Keratinocyte (primary cell): ENCODE measurements at regions not wholly inside any gene's neighbourhood (a gene's known extent, or its start where the extent isn't known, plus 50 kb on each side); places are given as distances from the start of the nearest gene placed in this dataset.

Source experiments
- DNase-seq: peaks from one replicate; pipeline ENCODE4 v3.0.0-alpha.2; 2011; ENCODE audit warnings: low read depth, missing footprints, low spot score
- FAIRE-seq: peaks from 2 replicates; lab custom pipeline; 2011; peaks lifted over from hg19 to GRCh38; lab: Jason Lieb, UNC
- H2AFZ ChIP-seq: 2 replicates; pipeline ENCODE4 v1.6.0; 2012; ENCODE audit warnings: low read length, control low read depth, inconsistent platforms; ENCODE audit not compliant: control insufficient read depth
- H3K27ac ChIP-seq: 2 replicates; pipeline ENCODE4 v1.5.1; 2011; ENCODE audit warnings: low read length; ENCODE audit not compliant: control insufficient read depth, insufficient read depth
- H3K27me3 ChIP-seq: 3 replicates; pipeline ENCODE4 v1.6.0; 2011; ENCODE audit warnings: low read length; ENCODE audit not compliant: control insufficient read depth, insufficient read depth; ENCODE audit errors: extremely low read depth
- H3K36me3 ChIP-seq, 2 experiments: 2 replicates in 1 of 2; 3 replicates in 1 of 2; pipeline ENCODE4 v1.5.1; 2011; ENCODE audit warnings: low read length in 2 of 2, mild to moderate bottlenecking in 1 of 2; ENCODE audit not compliant: control insufficient read depth in 2 of 2, insufficient read depth in 2 of 2; ENCODE audit errors: extremely low read depth in 1 of 2
- H3K4me1 ChIP-seq: 3 replicates; pipeline ENCODE4 v1.5.1; 2011; ENCODE audit warnings: low read length; ENCODE audit not compliant: control insufficient read depth, insufficient read depth; ENCODE audit errors: extremely low read depth
- H3K4me2 ChIP-seq: 3 replicates; pipeline ENCODE4 v1.6.0; 2011; ENCODE audit warnings: low read depth, low read length; ENCODE audit not compliant: control insufficient read depth, insufficient read depth; ENCODE audit errors: extremely low read depth
- H3K4me3 ChIP-seq, 3 experiments: fragments of 200-600 bp in 1 of 3; sonication (generic) in 1 of 3; 2 replicates in 2 of 3; 3 replicates in 1 of 3; pipeline ENCODE4 v1.5.1; 2011 to 2016; ENCODE audit warnings: low read length in 3 of 3, mild to moderate bottlenecking in 3 of 3, control low read depth in 2 of 3, inconsistent platforms in 1 of 3, low read depth in 1 of 3, mixed read lengths in 1 of 3, mixed run types in 1 of 3, moderate library complexity in 1 of 3; ENCODE audit not compliant: control insufficient read depth in 2 of 3, insufficient read depth in 2 of 3; ENCODE audit errors: extremely low read depth in 1 of 3
- H3K79me2 ChIP-seq: 2 replicates; pipeline ENCODE4 v1.6.0; 2012; ENCODE audit warnings: low read length; ENCODE audit not compliant: control insufficient read depth, insufficient read depth
- H3K9ac ChIP-seq: 3 replicates; pipeline ENCODE4 v1.6.0; 2011; ENCODE audit warnings: low read length; ENCODE audit not compliant: control insufficient read depth, insufficient read depth; ENCODE audit errors: extremely low read depth
- H3K9me1 ChIP-seq: 3 replicates; pipeline ENCODE4 v1.6.0; 2011; ENCODE audit warnings: low read length; ENCODE audit not compliant: control insufficient read depth, insufficient read depth; ENCODE audit errors: extremely low read depth
- H3K9me3 ChIP-seq: 2 replicates; pipeline ENCODE4 v1.5.1; 2012; ENCODE audit warnings: low read depth, low read length; ENCODE audit not compliant: control insufficient read depth
- H4K20me1 ChIP-seq: 3 replicates; pipeline ENCODE4 v1.6.0; 2011; ENCODE audit warnings: low read length; ENCODE audit not compliant: control insufficient read depth, insufficient read depth; ENCODE audit errors: extremely low read depth
- CTCF ChIP-seq, 3 experiments: IDR thresholded peaks in 1 of 3; conservative IDR thresholded peaks in 1 of 3; optimal IDR thresholded peaks in 1 of 3; 2 replicates in 2 of 3; 3 replicates in 1 of 3; pipeline versions ENCODE3 to v1.5.1; 2011; ENCODE audit warnings: low read length in 3 of 3, mild to moderate bottlenecking in 3 of 3, moderate library complexity in 2 of 3, control low read depth in 1 of 3, inconsistent platforms in 1 of 3; ENCODE audit not compliant: insufficient read depth in 2 of 3; ENCODE audit errors: extremely low read depth in 1 of 3
- EZH2 ChIP-seq: IDR thresholded peaks from one replicate; pipeline ENCODE4 v1.6.1; 2012; ENCODE audit warnings: inconsistent platforms, mild to moderate bottlenecking, low read length, moderate library complexity
- dilution Hi-C: fragments of 300-500 bp; cut with MboI; formaldehyde crosslinking; loops from one replicate; pipeline ENCODE4 v1.7.0; 2020; ENCODE audit warnings: low sequenced_read_pairs; ENCODE audit not compliant: extremely low pct_ligation_motif_present

GRCh38 chr13:73667756-73668155, 466.4 kb downstream of the KLF12 start:
- no peaks in the 10 kb centered on the region for H3K9me3 ChIP-seq
- TF ChIP-seq EZH2: no peak
- no peak for TF ChIP-seq CTCF (optimal IDR thresholded peaks at IDR 0.05 in 1 of 3, IDR thresholded peaks at IDR 0.05 in 1 of 3, conservative IDR thresholded peaks at IDR 0.05 in 1 of 3; ENCODE audit: extremely low read depth in 1 of 3, insufficient read depth in 2 of 3, low read length in 3 of 3)
- H3K4me1 ChIP-seq: no peaks in the 10 kb centered on the region
- dilution Hi-C loops: no loop called here
- H3K9me1 ChIP-seq: no peaks in the 10 kb centered on the region
- H3K9ac ChIP-seq: no peak overlapping the region
- no peaks in the 10 kb centered on the region for H3K79me2 ChIP-seq
- no peak for DNase-seq
- H2AFZ ChIP-seq: no peak overlapping the region
- H3K27me3 ChIP-seq: no peaks in the 10 kb centered on the region
- H3K27ac ChIP-seq: no peak overlapping the region
- H4K20me1 ChIP-seq: no peaks in the 10 kb centered on the region
- no peak overlapping the region for H3K4me2 ChIP-seq
- no peaks in the 10 kb centered on the region for H3K36me3 ChIP-seq
- H3K4me3 ChIP-seq: no peak overlapping the region
- FAIRE-seq: no peak

- H3K9me1 ChIP-seq: no peaks in the 10 kb centered on the region
- no peaks in the 10 kb centered on the region for H4K20me1 ChIP-seq
- H3K27ac ChIP-seq: no peak overlapping the region
- H3K27me3 ChIP-seq: no peaks in the 10 kb centered on the region
- no peak overlapping the region for H3K9ac ChIP-seq
- no peak overlapping the region for H2AFZ ChIP-seq
- no peaks in the 10 kb centered on the region for H3K79me2 ChIP-seq
- DNase-seq (no peak), FAIRE-seq (no peak)
- dilution Hi-C loops: no loop called here
- TF ChIP-seq CTCF (optimal IDR thresholded peaks at IDR 0.05 in 1 of 3, IDR thresholded peaks at IDR 0.05 in 1 of 3, conservative IDR thresholded peaks at IDR 0.05 in 1 of 3; ENCODE audit: extremely low read depth in 1 of 3, insufficient read depth in 2 of 3, low read length in 3 of 3): no peak
- no peak for TF ChIP-seq EZH2
- H3K4me3 ChIP-seq: no peak overlapping the region
- H3K36me3 ChIP-seq: no peaks in the 10 kb centered on the region
- no peak overlapping the region for H3K4me2 ChIP-seq
- H3K9me3 ChIP-seq: no peaks in the 10 kb centered on the region
- no peaks in the 10 kb centered on the region for H3K4me1 ChIP-seq
Measured at GRCh38 chr13:73665261-73665660, 468.9 kb downstream of the KLF12 start.
